GM19452 (cell line): ENCODE measurements at regions not wholly inside any gene's neighbourhood (a gene's known extent, or its start where the extent isn't known, plus 50 kb on each side); places are given as distances from the start of the nearest gene placed in this dataset.
"Not testable (repeated sequence)": the region's sequence is repeated elsewhere in the genome, so short reads cannot be mapped to it uniquely, and the experiment has no call there.

ENCODE experiments used
- ATAC-seq: cut with Tn5 transposase; IDR thresholded peaks from one replicate; pipeline ENCODE4 v1.9.1; 2021; ENCODE audit not compliant: unreplicated experiment

DNA sequence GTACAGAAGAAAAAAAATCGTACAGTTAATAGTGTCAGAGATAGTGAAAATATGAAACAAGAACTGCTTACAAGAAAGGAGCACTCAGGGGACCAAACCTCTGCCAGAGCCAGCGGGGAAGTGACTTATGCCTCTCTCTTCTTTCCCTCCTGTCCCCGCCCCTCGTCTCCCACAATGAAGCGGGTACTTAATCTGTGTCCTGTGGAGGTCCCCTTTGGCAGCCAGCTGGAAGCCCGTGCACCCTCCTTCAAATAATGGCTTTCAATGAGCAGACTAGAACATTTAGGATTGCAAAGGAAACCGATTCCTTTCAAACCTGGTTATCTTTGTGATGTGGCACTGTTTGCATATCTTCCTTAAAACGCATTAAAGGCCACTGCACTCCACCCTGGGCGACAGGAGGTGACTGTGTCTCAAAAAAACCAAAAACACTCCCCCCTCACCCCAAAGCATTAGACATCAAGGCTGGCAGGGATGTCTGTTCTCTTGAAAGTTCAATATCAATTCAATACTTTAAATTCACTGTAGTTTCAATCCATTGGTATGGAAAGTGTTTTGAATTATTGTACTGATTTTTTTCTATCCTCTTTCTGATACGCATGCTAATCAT lies 51.7 kb downstream of the PPIAL4C start:
- not testable (repeated sequence) for ATAC-seq

DNA sequence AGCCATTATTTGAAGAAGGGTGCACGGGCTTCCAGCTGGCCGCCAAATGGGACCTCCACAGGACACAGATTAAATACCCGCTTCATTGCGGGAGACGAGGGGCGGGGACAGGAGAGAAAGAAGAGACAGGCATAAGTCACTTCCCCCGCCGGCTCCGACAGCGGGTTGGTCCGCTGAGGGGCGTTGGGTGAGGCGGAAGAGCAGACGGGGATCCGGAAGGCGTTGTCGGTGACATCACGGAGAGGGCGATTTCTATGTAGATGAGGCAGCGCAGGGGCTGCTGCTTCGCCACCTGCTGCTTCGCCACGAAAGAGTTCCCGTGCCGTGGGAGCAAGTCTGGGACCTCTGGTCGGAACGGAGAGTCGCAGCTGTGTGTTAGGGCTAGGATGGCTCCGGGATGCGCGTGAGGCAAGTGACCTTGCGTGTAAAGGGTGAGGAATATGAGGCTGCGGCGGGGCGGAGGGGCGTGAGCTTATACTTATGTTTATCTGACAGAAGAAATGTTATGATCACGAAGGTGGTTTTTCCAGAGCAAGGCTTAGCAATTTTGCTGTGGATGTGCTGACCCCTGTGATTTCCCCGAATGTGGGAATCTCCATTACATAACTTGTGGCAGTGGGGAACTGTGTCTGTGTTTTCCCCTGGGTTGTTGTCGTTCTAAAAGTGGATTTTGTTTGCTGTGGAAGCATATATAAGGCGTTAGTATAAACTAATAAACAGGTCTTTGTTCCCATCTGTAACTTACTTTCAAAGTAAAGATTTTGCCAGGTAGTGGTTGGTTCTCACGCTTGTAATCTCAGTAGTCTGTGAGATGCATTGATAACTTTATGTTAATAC lies 52.9 kb downstream of the PPIAL4C start:
- ATAC-seq, result peak; percentile 90

DNA sequence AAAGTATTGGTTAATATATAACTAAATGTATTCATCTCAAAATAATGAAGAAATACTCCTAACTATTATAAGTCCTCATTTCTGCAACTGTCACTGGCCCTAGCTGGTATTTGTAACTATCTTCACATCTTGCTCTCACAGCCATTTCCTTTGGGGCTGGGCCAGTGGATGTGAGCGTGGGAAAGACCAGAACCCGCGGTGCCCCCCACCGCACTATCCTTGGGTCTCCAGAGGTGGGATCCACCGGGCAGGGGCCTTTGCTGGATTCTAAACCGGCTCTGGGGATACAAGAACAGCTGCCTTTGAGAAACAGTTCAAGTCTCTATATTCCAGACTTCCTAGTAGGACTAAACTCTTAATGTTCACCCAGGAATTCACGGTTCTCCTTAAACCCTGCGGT lies 54.8 kb downstream of the PPIAL4C start:
- ATAC-seq, result not testable (repeated sequence)

DNA sequence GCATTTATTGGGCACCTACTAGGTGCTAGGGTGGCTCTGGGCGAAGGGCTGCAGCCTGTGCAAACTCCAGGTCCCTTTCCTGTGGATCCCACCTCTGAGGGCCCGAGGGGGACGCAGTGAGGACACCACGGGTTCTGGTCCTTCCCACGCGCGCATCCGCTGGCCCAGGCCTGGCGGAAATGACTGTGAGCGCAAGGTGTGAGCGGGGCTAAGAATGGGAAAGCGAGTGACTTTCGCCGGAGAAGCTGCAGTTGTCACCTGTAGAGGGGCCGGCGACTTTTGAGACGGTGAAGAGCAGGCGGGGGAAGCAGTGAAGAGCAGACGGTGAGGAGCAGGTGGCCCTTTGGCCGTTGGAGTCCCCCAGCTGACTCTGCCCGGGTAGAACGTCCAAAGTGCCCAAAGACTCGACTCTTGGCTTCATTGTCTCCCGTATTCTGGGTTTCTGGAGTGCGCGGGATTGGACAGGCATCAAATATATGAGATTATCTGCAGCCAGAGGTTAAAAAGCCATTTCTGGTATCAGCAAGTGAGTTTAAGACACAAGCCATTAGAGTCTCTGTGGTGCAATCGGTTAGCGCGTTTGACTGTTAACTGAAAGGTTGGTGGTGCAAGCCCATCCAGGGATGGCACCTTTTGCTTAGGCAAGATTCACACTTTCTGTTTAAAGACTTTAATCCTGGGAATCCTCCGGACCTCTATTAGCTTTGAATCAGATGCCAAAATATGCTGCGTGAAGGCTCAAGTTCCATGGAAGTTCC lies 55.4 kb downstream of the PPIAL4C start:
- ATAC-seq, result not testable (repeated sequence)

DNA sequence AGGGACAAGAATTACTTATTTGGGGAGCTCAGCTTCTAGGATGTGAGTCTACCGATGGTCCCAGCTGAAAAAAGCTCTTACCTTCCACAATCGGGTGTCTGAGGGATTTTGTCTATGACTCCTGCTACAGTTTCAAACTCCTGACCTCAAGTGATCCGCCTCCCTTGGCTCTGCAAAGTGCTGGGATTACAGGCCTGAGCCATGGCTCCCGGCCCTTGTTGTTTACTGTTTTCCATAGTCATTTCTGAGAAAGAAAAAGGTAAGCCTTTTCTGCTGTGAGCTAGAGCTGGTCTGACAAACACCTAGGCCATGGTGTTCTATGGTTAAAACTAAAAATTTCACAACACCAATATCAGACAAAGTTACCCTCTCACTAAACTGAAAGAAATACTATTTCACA lies 57.5 kb downstream of the PPIAL4C start:
- ATAC-seq, result not testable (repeated sequence)

DNA sequence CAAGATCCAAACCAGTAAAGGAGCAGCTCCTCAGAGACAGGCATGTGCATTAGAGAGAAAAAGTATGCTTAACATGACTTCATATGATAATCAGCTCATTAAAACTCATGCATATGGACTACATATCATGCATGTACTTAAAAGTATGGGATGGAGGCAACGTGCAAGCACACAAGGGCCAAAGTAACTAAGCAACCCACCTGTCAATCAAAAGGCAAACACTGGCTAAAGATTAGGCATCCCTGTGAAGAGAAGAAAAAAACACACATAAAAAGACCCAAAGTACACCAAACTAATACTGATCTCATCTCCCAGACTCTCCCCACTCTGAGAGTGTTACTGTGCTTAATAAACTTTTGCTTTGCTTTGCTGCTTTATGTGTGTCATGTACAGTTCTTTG lies 61.2 kb downstream of the PPIAL4C start:
- not testable (repeated sequence) for ATAC-seq

DNA sequence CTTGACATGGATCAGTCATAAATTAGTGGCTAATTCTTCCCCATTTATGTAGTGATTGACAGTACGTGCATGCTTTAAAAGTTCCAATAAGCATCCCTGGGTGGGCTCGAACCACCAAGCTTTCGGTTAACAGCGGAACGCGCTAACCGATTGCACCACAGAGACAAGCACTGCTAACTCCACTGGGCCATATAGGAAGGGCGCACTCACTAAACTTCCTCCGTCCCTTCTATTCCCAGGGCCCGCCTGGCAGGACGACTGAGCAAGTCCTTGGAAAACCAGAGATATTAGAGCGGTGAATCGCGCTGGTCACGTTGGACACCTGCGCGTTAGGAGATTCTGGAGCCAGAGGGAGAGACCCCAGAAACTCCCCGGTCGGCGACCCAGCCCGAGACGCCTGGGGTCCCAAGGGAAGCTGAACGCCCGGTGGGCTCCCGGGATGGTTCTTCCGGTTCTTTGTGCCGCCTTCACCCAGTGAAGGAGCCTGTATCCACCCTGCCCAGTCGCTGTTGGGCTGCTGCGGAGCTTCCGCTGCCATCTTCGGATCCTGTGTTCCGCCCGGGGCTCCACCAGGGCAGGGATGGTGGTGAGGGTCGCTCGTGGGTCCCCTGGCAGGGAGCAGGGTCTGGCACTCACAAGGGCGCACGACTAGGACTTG lies 62.8 kb downstream of the PPIAL4C start:
- ATAC-seq, result not testable (repeated sequence)

DNA sequence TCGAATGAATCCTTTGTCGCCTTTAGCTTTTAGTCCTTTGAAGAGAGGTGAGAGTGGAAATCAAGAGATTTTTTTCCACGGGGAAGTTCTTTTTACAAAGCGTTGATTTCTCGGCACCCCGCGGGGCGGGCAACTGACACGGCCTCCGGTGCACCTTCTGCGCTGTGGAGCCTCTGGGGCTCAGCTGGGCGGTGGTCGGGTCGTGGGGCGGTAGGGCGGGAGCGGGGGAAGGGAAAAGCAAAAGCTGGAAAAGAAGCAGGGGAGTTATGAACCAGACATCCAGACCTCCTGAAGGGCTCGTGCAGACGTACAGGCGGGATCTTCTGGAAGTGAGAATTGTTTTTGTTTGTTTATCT lies 63.3 kb downstream of the PPIAL4C start:
- ATAC-seq, result not testable (repeated sequence)

DNA sequence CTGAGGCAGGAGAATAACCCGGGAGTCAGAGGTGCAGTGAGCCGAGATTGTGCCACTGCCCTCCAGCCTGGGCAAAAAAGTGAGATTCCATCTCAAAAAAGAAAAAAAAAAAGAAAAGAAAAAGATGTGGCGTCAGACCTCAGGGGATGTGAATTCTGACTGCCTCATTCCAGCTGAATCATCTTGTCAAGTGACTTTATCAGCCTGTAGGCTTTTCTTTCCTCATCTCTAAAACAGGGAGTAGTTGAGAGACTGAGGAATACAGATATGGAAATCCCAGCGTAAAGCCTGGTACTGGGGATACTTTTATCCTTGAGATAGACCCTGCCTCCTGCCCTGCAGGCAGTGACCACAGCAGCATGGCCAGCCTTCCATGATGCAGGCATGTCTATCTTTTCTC lies 74.1 kb downstream of the PPIAL4C start:
- not testable (repeated sequence) for ATAC-seq

DNA sequence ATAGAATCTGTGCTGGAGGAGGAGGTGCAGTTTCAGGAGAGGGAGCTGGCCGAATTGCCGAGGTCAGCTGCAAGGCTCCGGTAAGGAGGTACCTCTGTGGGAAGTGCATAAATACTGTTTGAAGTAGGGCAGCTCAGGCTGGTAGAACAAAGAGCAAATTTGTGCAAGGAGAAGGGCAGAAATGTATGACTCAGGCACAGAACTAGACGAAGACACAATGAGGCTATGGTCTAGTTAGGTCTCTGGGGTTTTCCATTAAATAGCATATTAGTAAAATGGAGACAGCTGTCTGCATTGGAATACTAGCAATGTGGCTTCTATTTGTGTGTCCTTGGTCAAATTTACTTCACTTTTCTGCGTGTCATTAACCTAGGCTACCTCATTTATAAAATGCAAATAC lies 74.5 kb downstream of the PPIAL4C start:
- ATAC-seq, result not testable (repeated sequence)

DNA sequence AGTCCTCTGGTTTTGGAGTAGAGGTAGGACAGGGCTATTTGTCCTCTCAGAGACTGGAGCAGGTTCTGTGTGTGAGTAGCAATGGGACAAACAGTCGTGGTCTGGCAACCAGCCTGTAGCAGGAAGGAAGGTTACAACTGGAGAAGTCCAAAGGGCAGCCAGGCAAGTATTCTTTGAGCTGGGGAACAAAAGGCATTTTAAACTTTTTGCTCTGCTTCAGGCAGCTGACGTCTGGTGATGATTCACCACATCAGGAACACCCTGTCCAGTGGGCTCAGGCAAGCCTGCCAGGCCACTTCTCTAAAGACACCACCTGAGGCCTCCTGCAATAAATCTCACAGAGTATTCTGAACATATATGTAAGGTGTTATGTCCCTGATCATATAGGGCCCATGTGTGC lies 81.0 kb downstream of the PPIAL4C start:
- ATAC-seq, result not testable (repeated sequence)

DNA sequence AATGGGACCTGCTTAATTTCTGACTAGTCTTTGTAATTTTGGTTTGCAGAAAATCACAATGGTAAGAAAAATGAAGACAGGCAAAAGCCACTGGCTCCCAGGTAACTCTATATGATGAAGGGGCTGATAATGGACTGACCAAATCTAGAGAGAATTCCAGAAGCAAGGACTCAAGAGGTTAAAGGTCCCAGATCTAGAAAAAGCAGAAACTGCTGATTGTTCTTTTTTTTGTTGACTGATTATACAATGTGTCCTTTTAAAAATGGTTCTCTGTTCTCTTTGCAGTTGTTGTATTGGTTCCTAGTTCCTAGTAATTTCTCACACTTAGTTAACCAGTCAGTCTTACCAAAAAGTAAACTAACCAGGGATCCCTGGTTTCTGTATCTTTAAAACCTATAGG lies 81.4 kb downstream of the PPIAL4C start:
- ATAC-seq, result not testable (repeated sequence)

DNA sequence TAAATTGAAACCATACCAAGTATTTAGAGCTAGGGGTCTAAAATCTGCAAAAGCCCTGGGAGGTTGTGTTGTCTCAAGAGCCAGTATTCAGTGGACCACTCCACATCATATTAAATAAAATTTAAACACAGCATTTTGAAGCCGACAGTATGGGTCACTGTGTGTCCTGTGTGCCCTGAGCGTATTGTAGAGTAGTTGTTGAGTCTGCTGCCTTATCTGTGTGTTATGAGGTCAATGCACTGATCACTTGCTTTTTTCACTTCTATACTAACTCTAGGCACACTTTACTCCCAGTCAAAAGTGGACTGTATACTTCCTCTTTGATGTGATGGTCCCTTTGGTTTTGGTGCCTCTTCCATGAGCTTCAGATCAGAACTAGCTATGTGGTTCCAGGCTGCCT lies 81.9 kb downstream of the PPIAL4C start:
- ATAC-seq, result not testable (repeated sequence)

DNA sequence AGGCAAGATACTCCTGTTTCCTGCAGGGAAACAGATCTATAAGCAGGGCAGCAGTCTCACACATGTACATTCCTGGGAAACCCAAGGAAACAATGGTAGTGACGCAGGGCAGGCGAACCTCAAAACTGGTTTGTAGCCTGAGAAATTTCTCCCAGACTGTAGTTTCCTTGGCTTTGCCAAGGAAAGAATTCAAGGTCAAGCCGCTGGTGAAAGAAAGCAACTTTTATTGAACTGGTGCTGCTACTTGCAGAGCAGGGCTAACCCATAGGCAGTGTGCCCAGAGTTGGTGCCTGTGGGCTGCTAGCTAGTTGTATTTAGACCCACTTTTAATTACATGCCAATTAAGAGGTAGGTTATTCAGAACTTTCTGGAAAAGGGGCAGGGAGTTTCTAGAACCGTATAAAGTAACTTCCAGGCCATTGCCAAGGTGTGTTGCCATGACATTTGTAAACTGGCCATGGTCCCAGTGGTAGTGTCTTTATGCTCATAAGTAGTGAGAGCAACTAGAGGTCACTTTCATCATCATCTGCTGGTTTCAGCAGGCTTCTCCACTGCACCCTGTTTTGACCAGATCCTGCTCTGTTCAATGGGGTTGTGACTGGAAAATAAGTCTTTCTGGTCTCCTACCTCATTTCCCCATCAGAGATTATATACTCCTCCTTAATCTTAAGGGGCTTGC lies 89.7 kb downstream of the PPIAL4C start:
- ATAC-seq, result not testable (repeated sequence)

DNA sequence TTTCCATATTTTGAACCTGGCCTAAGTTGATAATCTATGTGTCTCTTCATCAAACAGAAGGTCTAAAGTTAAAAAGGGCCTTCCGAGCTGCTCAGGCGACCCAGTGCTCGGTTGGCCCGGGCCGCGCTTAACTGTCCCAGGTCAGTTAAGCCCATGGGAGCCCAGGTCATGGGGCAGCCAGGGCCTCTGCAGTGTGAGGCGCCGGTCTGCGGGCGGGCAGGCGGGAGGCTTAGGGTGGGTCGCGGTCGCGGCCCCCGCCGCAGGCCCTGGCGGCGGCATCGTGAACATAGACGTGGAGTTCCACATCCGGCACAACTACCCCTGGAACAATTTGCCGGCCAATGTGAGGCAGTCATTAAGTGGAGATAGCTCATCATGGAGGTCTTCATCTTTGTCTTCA lies 91.3 kb downstream of the PPIAL4C start:
- not testable (repeated sequence) for ATAC-seq

DNA sequence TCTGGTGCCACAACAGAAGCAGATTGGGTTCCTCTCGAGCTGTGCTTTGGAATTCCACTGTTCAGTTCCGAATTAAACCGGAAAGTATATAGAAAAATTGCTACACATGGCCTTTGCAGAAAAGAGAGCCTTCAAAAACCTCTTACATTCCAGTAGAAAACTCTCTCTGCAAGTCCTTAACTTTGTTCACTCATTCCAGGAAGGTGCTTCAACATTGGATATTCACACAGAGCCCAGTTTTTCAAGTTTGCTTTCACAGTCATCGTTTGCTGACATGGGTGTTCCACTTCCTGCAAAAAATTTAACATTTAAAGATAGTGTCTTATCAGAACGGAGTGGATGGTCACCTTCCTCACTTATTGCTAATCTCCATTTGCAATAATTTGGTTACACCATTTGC lies 93.7 kb downstream of the PPIAL4C start:
- ATAC-seq, result not testable (repeated sequence)

DNA sequence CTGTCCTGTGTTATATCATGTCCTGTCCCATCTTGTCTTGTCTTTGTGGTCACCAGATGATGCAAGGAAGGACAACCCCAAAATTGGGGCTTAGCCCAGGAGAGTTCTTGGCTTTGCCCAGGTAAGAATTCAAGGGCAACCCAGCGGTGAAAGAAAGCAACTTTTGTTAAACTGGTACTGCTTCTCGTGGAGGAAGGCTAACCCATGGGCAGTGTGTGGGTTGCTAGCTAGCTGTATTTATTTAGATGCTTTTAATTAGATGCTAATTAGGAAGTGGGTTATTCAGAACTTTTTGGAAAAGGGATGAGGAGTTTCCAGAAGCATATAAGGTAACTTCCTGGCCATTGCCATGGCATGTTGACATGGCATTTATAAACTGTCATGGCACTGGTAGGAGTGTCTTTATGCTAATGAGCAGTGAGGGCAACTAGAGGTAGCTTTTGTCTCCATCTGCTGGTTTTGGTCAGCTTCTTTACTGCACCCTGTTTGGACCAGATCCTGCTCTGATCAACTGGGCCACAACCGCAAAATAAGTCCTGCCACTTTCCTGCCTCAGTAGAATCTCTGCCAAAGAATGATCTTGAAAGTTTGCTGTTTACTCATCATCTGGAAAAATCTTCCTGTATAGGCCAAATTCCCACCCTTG lies 95.8 kb upstream of the FCGR1A start:
- peak; percentile 64 for ATAC-seq

DNA sequence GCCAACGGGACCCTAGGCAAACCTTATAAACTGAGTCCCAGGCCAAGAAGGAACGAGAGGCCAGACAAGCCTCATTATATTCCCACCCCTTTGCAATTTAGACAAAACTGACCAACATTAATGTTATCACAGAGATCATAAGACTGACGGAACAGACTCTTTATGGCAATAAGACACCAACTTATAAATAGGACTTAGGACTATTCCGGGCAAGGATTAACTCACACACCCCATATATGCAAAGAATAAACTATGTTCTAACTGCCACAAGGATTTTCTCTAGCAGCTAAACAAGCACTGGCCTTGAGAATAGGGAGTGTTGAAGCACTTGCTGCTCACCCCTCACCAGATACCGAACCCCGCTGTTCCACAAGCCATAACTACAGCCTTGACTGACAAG lies 91.1 kb upstream of the FCGR1A start:
- not testable (repeated sequence) for ATAC-seq

DNA sequence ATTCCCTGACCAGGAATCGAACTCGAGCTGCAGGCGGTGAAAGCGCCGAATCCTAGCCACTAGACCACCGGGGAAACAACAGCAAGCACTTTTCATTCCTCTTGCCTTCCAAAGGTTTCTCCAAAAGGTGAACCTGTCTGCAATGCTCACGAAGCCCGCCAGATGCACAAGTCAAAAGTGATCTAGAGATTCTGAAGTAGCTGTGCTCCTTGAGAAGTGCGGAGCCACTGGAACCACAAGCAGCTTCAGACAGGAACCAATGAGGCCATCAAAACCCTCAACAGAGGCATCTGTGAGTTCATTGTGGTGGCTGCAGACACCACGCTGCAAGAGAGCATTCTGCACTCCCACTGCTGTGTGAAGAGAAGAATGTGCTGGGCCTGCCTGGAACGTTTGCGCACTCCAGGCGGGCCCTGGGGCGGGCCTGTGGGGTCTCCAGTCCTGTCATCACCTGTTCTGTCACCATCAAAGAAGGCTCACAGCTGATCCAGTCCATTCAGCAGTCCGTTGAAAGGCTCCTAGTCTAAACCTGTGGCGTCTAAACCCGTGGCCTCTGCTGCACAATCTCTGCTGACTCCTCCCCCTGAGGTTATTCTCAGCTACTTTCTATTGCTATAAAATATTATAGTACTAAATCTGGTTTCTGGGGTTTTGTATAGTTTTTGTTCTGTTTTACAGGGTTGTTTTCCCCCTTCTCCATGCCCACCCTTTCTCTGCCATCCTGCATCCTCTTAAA lies 89.5 kb upstream of the FCGR1A start:
- not testable (repeated sequence) for ATAC-seq
